ENCODE measurements at regions not wholly inside any gene's neighbourhood (a gene's known extent, or its start where the extent isn't known, plus 50 kb on each side); places are given as distances from the start of the nearest gene placed in this dataset.

- Histone ChIP-seq H3K36me3 (no peaks in the 10 kb centered on the region), H3K27ac (no peak overlapping the region), H3K27me3 (no peaks in the 10 kb centered on the region), H3K4me1 (no peaks in the 10 kb centered on the region), H3K4me3 (no peak overlapping the region), H3K9me3 (no peaks in the 10 kb centered on the region)
- no peak for TF ChIP-seq CTCF (IDR thresholded peaks at IDR 0.05)
- intact Hi-C loops (cut with DNase I; ENCODE audit: low total_unique reads) = no loop called here
- DNase-seq = no peak
These were observed 69.1 kb upstream of the PUM3 start for GRCh38 chr9:2913026-2913425.

- Histone ChIP-seq H3K27me3 (no peaks in the 10 kb centered on the region), H3K4me3 (no peak overlapping the region), H3K27ac (no peak overlapping the region), H3K4me1 (no peaks in the 10 kb centered on the region), H3K9me3 (no peaks in the 10 kb centered on the region), H3K36me3 (no peaks in the 10 kb centered on the region)
- DNase-seq = no peak
- intact Hi-C loops (cut with DNase I; ENCODE audit: low total_unique reads) = no loop called here
- TF ChIP-seq CTCF (IDR thresholded peaks at IDR 0.05) = no peak
These were observed 63.5 kb upstream of the PUM3 start for GRCh38 chr9:2907411-2907810.

- intact Hi-C loops (cut with DNase I; ENCODE audit: low total_unique reads) = no loop called here
- TF ChIP-seq CTCF (IDR thresholded peaks at IDR 0.05) = no peak
- Histone ChIP-seq H3K4me1 (no peaks in the 10 kb centered on the region), H3K9me3 (no peaks in the 10 kb centered on the region), H3K27ac (no peak overlapping the region), H3K4me3 (no peak overlapping the region), H3K36me3 (no peaks in the 10 kb centered on the region), H3K27me3 (no peaks in the 10 kb centered on the region)
- DNase-seq = no peak
These were observed 60.5 kb upstream of the PUM3 start for GRCh38 chr9:2904242-2904930.
